ENCODE measurements at regions not wholly inside any gene's neighbourhood (a gene's known extent, or its start where the extent isn't known, plus 50 kb on each side); places are given as distances from the start of the nearest gene placed in this dataset.
A peak's percentile ranks its signal among the peaks of the same experiment; 100 is the strongest.
"Not testable (repeated sequence)": the region's sequence is repeated elsewhere in the genome, so short reads cannot be mapped to it uniquely, and the experiment has no call there.

DNA sequence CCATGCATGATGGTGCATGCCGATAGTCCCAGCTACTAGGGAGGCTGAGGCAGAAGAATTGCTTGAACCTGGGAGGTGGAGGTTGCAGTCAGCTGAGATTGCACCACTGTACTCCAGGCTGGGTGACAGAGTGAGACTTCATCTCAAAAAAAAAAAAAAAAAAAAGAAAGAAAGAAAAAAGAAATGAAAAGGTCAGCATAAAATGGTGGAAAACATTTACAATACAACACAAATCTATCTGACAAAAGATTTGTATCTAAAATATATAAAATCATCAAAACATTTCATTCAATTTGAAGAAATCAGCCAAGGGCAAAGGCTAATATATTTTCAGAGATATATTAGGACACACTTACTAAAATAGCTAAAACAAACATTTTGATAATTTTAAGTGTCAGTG, 683.7 kb downstream of the DACH1 start:
- peaks cover 0 to 14% of the 10 kb centered on the region in 2 donors for H3K9me3 ChIP-seq (ENCODE audit: control insufficient read depth in 2 of 2, insufficient read depth in 1 of 2, low read depth in 1 of 2, low read length in 1 of 2)
- not testable (repeated sequence) for H3K4me1 ChIP-seq (ENCODE audit: control insufficient read depth in 3 of 3, insufficient read depth in 2 of 3, low read depth in 1 of 3, low read length in 2 of 3); DNase-seq; H3K27me3 ChIP-seq (ENCODE audit: control insufficient read depth in 3 of 3, insufficient read depth in 3 of 3, low read length in 3 of 3); H3K36me3 ChIP-seq (ENCODE audit: control insufficient read depth in 3 of 3, insufficient read depth in 2 of 3, low read depth in 1 of 3, low read length in 3 of 3); H3K4me3 ChIP-seq (ENCODE audit: low read depth in 1 of 3, low read length in 3 of 3); FAIRE-seq; H3K27ac ChIP-seq (ENCODE audit: low read depth in 1 of 3, low read length in 2 of 3)
- whole genome bisulfite sequencing, 3 donors, result 88 to 98% (median 88%) methylated on average over 1 of the region's 1 CpG

DNA sequence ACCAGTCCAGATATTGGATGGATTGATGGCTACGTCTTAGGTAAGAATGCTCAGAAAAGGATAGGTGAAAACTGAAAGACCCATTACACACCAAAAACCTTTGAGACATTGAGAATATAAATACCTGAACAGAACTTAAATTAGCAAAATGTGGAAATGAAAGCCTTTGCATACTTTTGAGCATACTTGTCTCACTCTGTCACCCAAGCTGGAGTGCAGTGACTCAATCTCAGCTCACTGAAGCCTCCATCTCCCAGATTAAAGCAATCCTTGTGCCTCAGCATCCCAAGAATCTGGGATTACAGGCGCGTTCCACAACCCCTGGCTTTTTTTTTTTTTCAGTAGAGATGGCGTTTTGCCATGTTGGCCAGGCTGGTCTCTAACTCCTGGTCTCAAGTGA, 695.3 kb downstream of the DACH1 start:
- no peaks in the 10 kb centered on the region for H3K9me3 ChIP-seq (ENCODE audit: control insufficient read depth in 2 of 2, insufficient read depth in 1 of 2, low read depth in 1 of 2, low read length in 1 of 2)
- no peaks in the 10 kb centered on the region for H3K36me3 ChIP-seq (ENCODE audit: control insufficient read depth in 3 of 3, insufficient read depth in 2 of 3, low read depth in 1 of 3, low read length in 3 of 3)
- no peak overlapping the region for H3K27ac ChIP-seq (ENCODE audit: low read depth in 1 of 3, low read length in 2 of 3)
- no peaks in the 10 kb centered on the region for H3K27me3 ChIP-seq (ENCODE audit: control insufficient read depth in 3 of 3, insufficient read depth in 3 of 3, low read length in 3 of 3)
- 91 to 94% (median 94%) methylated on average over 4 of the region's 4 CpGs for WGBS, 3 donors
- H3K4me3 ChIP-seq (ENCODE audit: low read depth in 1 of 3, low read length in 3 of 3), result no peak overlapping the region
- H3K4me1 ChIP-seq (ENCODE audit: control insufficient read depth in 3 of 3, insufficient read depth in 2 of 3, low read depth in 1 of 3, low read length in 2 of 3), result no peaks in the 10 kb centered on the region
- DNase-seq (no peak), FAIRE-seq (no peak)

DNA sequence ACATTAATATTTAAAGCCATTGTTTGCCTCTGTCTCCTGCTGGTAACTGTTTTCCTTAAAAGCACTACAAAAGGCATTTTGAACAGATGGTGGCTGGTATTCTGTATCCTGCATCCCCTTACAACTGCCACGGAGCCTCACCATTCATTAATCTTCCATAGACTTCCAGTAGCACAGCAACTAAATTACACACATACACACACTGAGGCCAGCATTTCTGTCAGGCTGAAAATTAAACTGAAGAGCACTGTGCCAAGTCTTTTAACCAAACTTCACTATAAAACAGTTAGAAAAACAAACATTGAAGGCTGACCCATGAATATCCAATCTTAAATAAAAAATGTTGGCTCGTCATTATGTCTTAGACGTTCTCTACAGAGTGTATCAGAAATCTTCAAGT, 697.8 kb downstream of the DACH1 start:
- Histone ChIP-seq H3K4me3 (ENCODE audit: low read depth in 1 of 3, low read length in 3 of 3) (no peak overlapping the region), H3K9me3 (ENCODE audit: control insufficient read depth in 2 of 2, insufficient read depth in 1 of 2, low read depth in 1 of 2, low read length in 1 of 2) (no peaks in the 10 kb centered on the region), H3K27ac (ENCODE audit: low read depth in 1 of 3, low read length in 2 of 3) (no peak overlapping the region), H3K4me1 (ENCODE audit: control insufficient read depth in 3 of 3, insufficient read depth in 2 of 3, low read depth in 1 of 3, low read length in 2 of 3) (no peaks in the 10 kb centered on the region), H3K27me3 (ENCODE audit: control insufficient read depth in 3 of 3, insufficient read depth in 3 of 3, low read length in 3 of 3) (no peaks in the 10 kb centered on the region), H3K36me3 (ENCODE audit: control insufficient read depth in 3 of 3, insufficient read depth in 2 of 3, low read depth in 1 of 3, low read length in 3 of 3) (no peaks in the 10 kb centered on the region)
- WGBS, 3 donors, result 47 to 63% (median 53%) methylated on average over 3 of the region's 3 CpGs
- DNase-seq, result no peak
- FAIRE-seq, result no peak

DNA sequence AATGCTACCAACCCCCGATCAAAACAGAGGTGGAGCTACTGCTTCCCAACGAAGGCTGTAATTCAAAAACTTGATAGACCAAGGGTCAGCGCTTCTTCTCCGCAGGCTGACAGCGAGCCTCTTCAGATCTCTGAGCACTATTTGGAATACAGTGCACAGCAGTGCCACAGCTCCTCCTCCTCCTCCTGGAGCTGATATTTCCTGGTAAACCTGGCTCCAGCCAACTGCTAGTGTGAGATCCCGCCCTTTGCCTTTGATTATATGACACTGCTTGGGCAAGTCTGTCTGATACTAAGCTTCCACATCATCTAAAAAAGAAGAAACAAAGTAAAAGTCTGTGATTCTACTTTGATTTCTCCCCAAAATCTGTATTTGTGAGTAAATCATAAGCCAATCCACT, 710.5 kb downstream of the DACH1 start:
- H3K4me1 ChIP-seq (ENCODE audit: control insufficient read depth in 3 of 3, insufficient read depth in 2 of 3, low read depth in 1 of 3, low read length in 2 of 3), result no peaks in the 10 kb centered on the region
- H3K27ac ChIP-seq (ENCODE audit: low read depth in 1 of 3, low read length in 2 of 3), result no peak overlapping the region
- FAIRE-seq, result no peak
- WGBS, 3 donors, result 8 to 55% (median 41%) methylated on average over 6 of the region's 6 CpGs
- H3K36me3 ChIP-seq (ENCODE audit: control insufficient read depth in 3 of 3, insufficient read depth in 2 of 3, low read depth in 1 of 3, low read length in 3 of 3), result no peaks in the 10 kb centered on the region
- no peaks in the 10 kb centered on the region for H3K27me3 ChIP-seq (ENCODE audit: control insufficient read depth in 3 of 3, insufficient read depth in 3 of 3, low read length in 3 of 3)
- peak; percentile 15 to 74 for DNase-seq
- no peak overlapping the region for H3K4me3 ChIP-seq (ENCODE audit: low read depth in 1 of 3, low read length in 3 of 3)
- no peaks in the 10 kb centered on the region for H3K9me3 ChIP-seq (ENCODE audit: control insufficient read depth in 2 of 2, insufficient read depth in 1 of 2, low read depth in 1 of 2, low read length in 1 of 2)

DNA sequence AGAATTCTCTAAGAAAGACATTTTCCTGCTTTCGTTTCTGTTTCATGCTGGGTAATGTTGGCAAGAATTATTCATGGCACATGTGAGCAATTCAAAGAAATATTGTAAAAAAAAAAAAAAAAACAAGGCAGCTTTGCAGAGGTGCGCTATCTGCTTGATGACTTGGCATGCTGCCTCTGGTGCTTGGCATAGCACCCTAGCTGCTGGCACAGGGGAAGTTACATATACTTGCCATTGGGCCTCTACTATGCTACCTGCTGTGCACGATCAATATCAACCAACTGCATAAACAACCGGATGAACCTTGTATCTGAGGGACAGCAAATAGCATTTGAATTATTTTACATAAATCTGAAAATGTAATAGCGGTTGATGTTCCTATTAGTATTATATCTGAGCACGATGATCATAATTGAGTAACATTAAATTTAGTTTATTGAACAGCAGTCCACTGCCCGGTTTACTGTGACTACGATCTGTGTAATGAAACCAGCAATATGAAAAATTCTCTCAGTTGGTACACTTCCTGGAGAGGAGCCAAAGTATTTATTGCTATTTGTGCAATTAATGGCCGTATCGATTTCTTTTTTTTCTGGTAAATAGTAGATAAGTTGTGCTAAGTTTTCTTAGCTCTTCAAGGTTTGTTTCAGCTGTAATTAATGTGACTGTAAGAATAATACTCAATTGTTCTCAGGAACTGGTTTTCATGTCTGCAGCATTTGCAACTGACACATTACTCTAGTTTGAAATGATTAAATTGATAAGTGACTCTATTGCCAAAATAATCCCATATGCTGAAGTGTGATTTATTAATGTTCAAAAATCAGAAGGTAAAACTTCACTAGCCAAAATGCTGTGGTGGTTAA, 717.3 kb downstream of the DACH1 start:
- Histone ChIP-seq H3K4me3 (ENCODE audit: low read depth in 1 of 3, low read length in 3 of 3) (peak overlapping the region in 1 of 3 donors; percentile 17), H3K27ac (ENCODE audit: low read depth in 1 of 3, low read length in 2 of 3) (peak overlapping the region in 1 of 3 donors; percentile 20), H3K27me3 (ENCODE audit: control insufficient read depth in 3 of 3, insufficient read depth in 3 of 3, low read length in 3 of 3) (no peaks in the 10 kb centered on the region), H3K9me3 (ENCODE audit: control insufficient read depth in 2 of 2, insufficient read depth in 1 of 2, low read depth in 1 of 2, low read length in 1 of 2) (no peaks in the 10 kb centered on the region), H3K4me1 (ENCODE audit: control insufficient read depth in 3 of 3, insufficient read depth in 2 of 3, low read depth in 1 of 3, low read length in 2 of 3) (no peaks in the 10 kb centered on the region), H3K36me3 (ENCODE audit: control insufficient read depth in 3 of 3, insufficient read depth in 2 of 3, low read depth in 1 of 3, low read length in 3 of 3) (no peaks in the 10 kb centered on the region)
- FAIRE-seq (no peak), DNase-seq (peak; percentile 9 to 80)
- WGBS, 3 donors, result 17 to 64% (median 33%) methylated on average over 10 of the region's 10 CpGs

DNA sequence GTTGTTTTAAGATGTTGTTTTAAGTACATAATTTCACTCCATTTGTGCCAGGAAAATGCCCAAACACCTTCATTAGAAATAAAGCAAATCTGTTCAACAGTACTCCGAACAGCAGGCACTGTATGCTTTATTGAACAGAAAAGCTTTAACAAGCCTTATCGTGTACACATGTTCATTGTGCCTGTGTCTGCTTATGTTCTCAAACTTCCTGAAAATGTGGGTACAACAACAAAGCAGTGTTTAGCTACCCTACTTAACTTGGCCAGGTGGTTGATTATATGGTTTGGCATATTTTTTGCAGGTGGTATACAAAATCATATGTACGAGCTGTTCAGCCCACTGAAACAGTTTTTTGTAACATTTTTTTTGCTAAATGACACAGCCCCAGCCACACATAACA, 718.0 kb downstream of the DACH1 start:
- Histone ChIP-seq H3K4me1 (ENCODE audit: control insufficient read depth in 3 of 3, insufficient read depth in 2 of 3, low read depth in 1 of 3, low read length in 2 of 3) (no peaks in the 10 kb centered on the region), H3K36me3 (ENCODE audit: control insufficient read depth in 3 of 3, insufficient read depth in 2 of 3, low read depth in 1 of 3, low read length in 3 of 3) (no peaks in the 10 kb centered on the region), H3K4me3 (ENCODE audit: low read depth in 1 of 3, low read length in 3 of 3) (peak overlapping the region in 1 of 3 donors; percentile 17), H3K27me3 (ENCODE audit: control insufficient read depth in 3 of 3, insufficient read depth in 3 of 3, low read length in 3 of 3) (no peaks in the 10 kb centered on the region), H3K27ac (ENCODE audit: low read depth in 1 of 3, low read length in 2 of 3) (no peak overlapping the region), H3K9me3 (ENCODE audit: control insufficient read depth in 2 of 2, insufficient read depth in 1 of 2, low read depth in 1 of 2, low read length in 1 of 2) (no peaks in the 10 kb centered on the region)
- DNase-seq (peak in 1 of 2 donors; percentile 13), FAIRE-seq (no peak)
- 11 to 59% (median 26%) methylated on average over 3 of the region's 3 CpGs for WGBS, 3 donors

DNA sequence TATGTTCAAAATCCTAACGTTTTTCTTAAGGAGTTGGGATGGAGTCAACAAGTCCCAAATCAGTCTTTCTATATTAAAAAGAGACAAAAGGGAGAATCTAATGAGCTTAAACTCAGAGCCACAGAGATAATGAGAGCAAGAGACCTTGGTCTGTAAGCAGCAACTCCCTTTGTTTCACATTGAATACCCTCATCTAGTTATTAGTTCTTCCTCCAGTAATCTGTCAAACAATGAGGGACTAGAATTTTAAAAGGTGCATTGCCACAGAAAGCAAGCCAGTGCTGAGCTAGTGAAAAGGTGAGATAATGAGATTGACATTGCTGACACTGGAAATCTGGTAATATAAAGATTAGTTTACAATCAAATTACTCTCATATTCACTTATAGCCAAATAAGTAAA, 718.6 kb downstream of the DACH1 start:
- no peaks in the 10 kb centered on the region for H3K9me3 ChIP-seq (ENCODE audit: control insufficient read depth in 2 of 2, insufficient read depth in 1 of 2, low read depth in 1 of 2, low read length in 1 of 2)
- WGBS, 3 donors, result 16 to 24% (median 18%) methylated on average over 1 of the region's 1 CpG
- FAIRE-seq (no peak), DNase-seq (peak in 1 of 2 donors; percentile 2)
- no peak overlapping the region for H3K4me3 ChIP-seq (ENCODE audit: low read depth in 1 of 3, low read length in 3 of 3)
- no peaks in the 10 kb centered on the region for H3K36me3 ChIP-seq (ENCODE audit: control insufficient read depth in 3 of 3, insufficient read depth in 2 of 3, low read depth in 1 of 3, low read length in 3 of 3)
- H3K27ac ChIP-seq (ENCODE audit: low read depth in 1 of 3, low read length in 2 of 3), result no peak overlapping the region
- no peaks in the 10 kb centered on the region for H3K27me3 ChIP-seq (ENCODE audit: control insufficient read depth in 3 of 3, insufficient read depth in 3 of 3, low read length in 3 of 3)
- no peaks in the 10 kb centered on the region for H3K4me1 ChIP-seq (ENCODE audit: control insufficient read depth in 3 of 3, insufficient read depth in 2 of 3, low read depth in 1 of 3, low read length in 2 of 3)

DNA sequence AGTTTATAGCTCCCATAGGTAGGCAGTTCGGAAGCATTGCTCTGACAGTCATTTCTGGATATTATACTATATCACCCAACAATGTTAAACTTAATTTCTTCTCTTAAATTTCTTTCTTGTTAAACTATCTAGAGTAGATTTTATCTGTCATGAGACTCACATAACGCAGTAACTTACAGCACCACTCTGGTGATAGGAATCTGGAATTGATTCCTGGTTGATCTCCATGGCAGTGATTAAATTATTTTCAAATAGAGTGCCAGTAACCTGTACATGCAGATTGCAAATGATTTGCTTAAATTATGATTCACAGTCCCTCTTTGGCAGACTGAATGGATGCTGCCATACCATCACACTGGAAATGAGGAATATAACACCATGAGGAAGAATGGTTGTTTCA, 722.1 kb downstream of the DACH1 start:
- Histone ChIP-seq H3K9me3 (ENCODE audit: control insufficient read depth in 2 of 2, insufficient read depth in 1 of 2, low read depth in 1 of 2, low read length in 1 of 2) (no peaks in the 10 kb centered on the region), H3K4me3 (ENCODE audit: low read depth in 1 of 3, low read length in 3 of 3) (no peak overlapping the region), H3K4me1 (ENCODE audit: control insufficient read depth in 3 of 3, insufficient read depth in 2 of 3, low read depth in 1 of 3, low read length in 2 of 3) (no peaks in the 10 kb centered on the region), H3K27me3 (ENCODE audit: control insufficient read depth in 3 of 3, insufficient read depth in 3 of 3, low read length in 3 of 3) (no peaks in the 10 kb centered on the region), H3K27ac (ENCODE audit: low read depth in 1 of 3, low read length in 2 of 3) (no peak overlapping the region), H3K36me3 (ENCODE audit: control insufficient read depth in 3 of 3, insufficient read depth in 2 of 3, low read depth in 1 of 3, low read length in 3 of 3) (no peaks in the 10 kb centered on the region)
- DNase-seq (no peak), FAIRE-seq (no peak)
- 90 to 96% (median 94%) methylated on average over 2 of the region's 2 CpGs for WGBS, 3 donors

DNA sequence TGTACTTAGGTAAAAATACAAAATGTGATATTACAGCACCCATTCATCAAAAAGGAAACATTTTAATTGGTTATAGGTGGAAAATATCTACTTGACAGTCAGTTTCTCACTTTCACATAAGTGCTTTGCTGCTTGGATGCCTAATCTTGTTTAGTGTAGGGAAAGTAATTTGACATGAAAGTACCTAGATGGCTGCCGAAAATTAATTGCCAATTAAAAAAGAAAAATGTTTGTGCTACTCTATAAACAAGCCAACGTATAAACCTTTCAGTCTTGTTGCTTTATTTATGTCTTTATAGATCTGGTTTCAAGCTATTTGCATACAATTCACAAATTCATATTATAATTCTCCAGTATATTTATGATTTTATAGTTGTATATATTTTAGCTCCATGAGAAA, 729.9 kb downstream of the DACH1 start:
- Histone ChIP-seq H3K27ac (ENCODE audit: low read depth in 1 of 3, low read length in 2 of 3) (no peak overlapping the region), H3K27me3 (ENCODE audit: control insufficient read depth in 3 of 3, insufficient read depth in 3 of 3, low read length in 3 of 3) (no peaks in the 10 kb centered on the region), H3K36me3 (ENCODE audit: control insufficient read depth in 3 of 3, insufficient read depth in 2 of 3, low read depth in 1 of 3, low read length in 3 of 3) (no peaks in the 10 kb centered on the region), H3K4me3 (ENCODE audit: low read depth in 1 of 3, low read length in 3 of 3) (no peak overlapping the region), H3K4me1 (ENCODE audit: control insufficient read depth in 3 of 3, insufficient read depth in 2 of 3, low read depth in 1 of 3, low read length in 2 of 3) (no peaks in the 10 kb centered on the region), H3K9me3 (ENCODE audit: control insufficient read depth in 2 of 2, insufficient read depth in 1 of 2, low read depth in 1 of 2, low read length in 1 of 2) (no peaks in the 10 kb centered on the region)
- FAIRE-seq (no peak), DNase-seq (no peak)
- 54 to 63% (median 57%) methylated on average over 2 of the region's 2 CpGs for WGBS, 3 donors
